ENCODE measurements at regions not wholly inside any gene's neighbourhood (a gene's known extent, or its start where the extent isn't known, plus 50 kb on each side); places are given as distances from the start of the nearest gene placed in this dataset.

GRCh38 chr2:217244815-217245214 is 385.0 kb upstream of the TNP1 start:
- Histone ChIP-seq H3K36me3 (ENCODE audit: insufficient read depth, low read length) (no peaks in the 10 kb centered on the region), H3K27me3 (ENCODE audit: control insufficient read depth in 1 of 2, insufficient read depth in 2 of 2, low read length in 2 of 2) (no peaks in the 10 kb centered on the region), H3K4me3 (ENCODE audit: low read depth in 1 of 2, low read length in 2 of 2) (no peak overlapping the region), H3K9ac (ENCODE audit: low read length) (no peak overlapping the region), H3K9me3 (ENCODE audit: low read length) (no peaks in the 10 kb centered on the region), H3K27ac (ENCODE audit: low read depth, low read length) (no peak overlapping the region), H3K4me1 (ENCODE audit: insufficient read depth, low read length) (peaks cover 30% of the 10 kb centered on the region)

DNA sequence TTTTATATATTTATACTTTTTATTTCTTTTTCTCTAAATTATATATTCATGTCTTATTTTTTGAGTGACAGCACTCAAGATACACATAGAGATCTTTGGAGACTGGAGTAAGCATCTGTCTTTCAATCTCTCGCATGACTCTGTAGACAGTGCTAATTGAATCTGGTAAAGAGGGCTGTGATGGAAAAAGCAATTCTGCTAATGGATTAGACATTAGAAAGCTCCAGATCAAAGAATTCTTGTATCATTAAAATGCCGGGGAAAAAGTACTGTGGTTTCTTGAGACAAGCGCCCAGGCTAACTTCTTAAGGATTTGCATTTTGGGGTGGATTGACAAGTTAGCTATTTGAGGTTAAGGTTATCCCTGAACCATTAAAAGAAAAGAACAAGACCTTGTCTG is 383.1 kb upstream of the TNP1 start:
- H3K4me1 ChIP-seq (ENCODE audit: insufficient read depth, low read length) = peaks cover 12% of the 10 kb centered on the region
- no peak overlapping the region for H3K4me3 ChIP-seq (ENCODE audit: low read depth in 1 of 2, low read length in 2 of 2)
- no peak overlapping the region for H3K27ac ChIP-seq (ENCODE audit: low read depth, low read length)
- H3K36me3 ChIP-seq (ENCODE audit: insufficient read depth, low read length) = no peaks in the 10 kb centered on the region
- no peak overlapping the region for H3K9ac ChIP-seq (ENCODE audit: low read length)
- H3K27me3 ChIP-seq (ENCODE audit: control insufficient read depth in 1 of 2, insufficient read depth in 2 of 2, low read length in 2 of 2) = no peaks in the 10 kb centered on the region
- no peaks in the 10 kb centered on the region for H3K9me3 ChIP-seq (ENCODE audit: low read length)

DNA sequence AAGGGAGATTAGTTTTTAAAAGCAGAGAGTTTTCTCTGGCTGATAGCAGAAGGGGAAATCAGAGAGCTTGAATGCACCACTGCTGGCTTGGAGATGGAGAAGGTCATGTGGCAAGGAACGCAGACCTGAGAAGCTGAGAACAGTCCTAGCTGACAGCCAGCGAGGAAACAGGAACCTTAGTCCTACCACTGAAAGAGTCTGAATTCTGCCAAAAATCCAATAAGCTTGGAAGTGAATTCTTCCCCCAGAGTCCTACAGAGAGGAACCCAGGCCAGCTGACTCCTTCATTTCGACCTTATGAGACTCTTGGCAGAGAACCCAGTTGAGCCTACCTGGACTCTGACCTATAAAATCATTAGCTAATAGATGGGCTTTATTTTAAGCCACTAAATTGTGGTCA is 371.9 kb upstream of the TNP1 start:
- Histone ChIP-seq H3K27me3 (ENCODE audit: control insufficient read depth in 1 of 2, insufficient read depth in 2 of 2, low read length in 2 of 2) (no peaks in the 10 kb centered on the region), H3K36me3 (ENCODE audit: insufficient read depth, low read length) (no peaks in the 10 kb centered on the region), H3K4me1 (ENCODE audit: insufficient read depth, low read length) (no peaks in the 10 kb centered on the region), H3K9me3 (ENCODE audit: low read length) (no peaks in the 10 kb centered on the region), H3K9ac (ENCODE audit: low read length) (no peak overlapping the region), H3K4me3 (ENCODE audit: low read depth in 1 of 2, low read length in 2 of 2) (no peak overlapping the region), H3K27ac (ENCODE audit: low read depth, low read length) (no peak overlapping the region)

GRCh38 chr2:217231212-217231611 is 371.3 kb upstream of the TNP1 start:
- Histone ChIP-seq H3K27me3 (ENCODE audit: control insufficient read depth in 1 of 2, insufficient read depth in 2 of 2, low read length in 2 of 2) (no peaks in the 10 kb centered on the region), H3K9ac (ENCODE audit: low read length) (no peak overlapping the region), H3K4me3 (ENCODE audit: low read depth in 1 of 2, low read length in 2 of 2) (no peak overlapping the region), H3K27ac (ENCODE audit: low read depth, low read length) (no peak overlapping the region), H3K4me1 (ENCODE audit: insufficient read depth, low read length) (no peaks in the 10 kb centered on the region), H3K9me3 (ENCODE audit: low read length) (no peaks in the 10 kb centered on the region), H3K36me3 (ENCODE audit: insufficient read depth, low read length) (no peaks in the 10 kb centered on the region)

DNA sequence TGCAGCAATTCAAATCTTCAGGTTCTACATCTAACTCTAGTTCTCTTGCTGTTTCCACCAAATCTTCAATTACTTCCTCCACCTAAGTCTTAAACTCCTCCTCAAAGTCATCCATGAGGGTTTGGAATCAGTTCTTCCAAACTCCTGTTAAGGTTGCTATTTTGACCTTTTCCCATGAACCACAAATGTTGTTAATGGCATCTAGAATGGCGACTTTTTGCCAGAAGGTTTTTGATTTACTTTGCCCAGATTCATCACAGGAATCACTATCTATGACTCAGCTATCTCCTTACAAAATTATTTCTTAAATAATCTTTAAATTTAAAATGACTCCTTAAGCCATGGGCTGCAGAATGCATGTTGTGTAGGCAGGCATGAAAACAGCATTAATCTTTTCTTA is 368.9 kb upstream of the TNP1 start:
- no peak overlapping the region for H3K27ac ChIP-seq (ENCODE audit: low read depth, low read length)
- H3K4me3 ChIP-seq (ENCODE audit: low read depth in 1 of 2, low read length in 2 of 2) = no peak overlapping the region
- H3K9me3 ChIP-seq (ENCODE audit: low read length) = no peaks in the 10 kb centered on the region
- H3K27me3 ChIP-seq (ENCODE audit: control insufficient read depth in 1 of 2, insufficient read depth in 2 of 2, low read length in 2 of 2) = no peaks in the 10 kb centered on the region
- H3K9ac ChIP-seq (ENCODE audit: low read length) = no peak overlapping the region
- H3K36me3 ChIP-seq (ENCODE audit: insufficient read depth, low read length) = no peaks in the 10 kb centered on the region
- no peaks in the 10 kb centered on the region for H3K4me1 ChIP-seq (ENCODE audit: insufficient read depth, low read length)

DNA sequence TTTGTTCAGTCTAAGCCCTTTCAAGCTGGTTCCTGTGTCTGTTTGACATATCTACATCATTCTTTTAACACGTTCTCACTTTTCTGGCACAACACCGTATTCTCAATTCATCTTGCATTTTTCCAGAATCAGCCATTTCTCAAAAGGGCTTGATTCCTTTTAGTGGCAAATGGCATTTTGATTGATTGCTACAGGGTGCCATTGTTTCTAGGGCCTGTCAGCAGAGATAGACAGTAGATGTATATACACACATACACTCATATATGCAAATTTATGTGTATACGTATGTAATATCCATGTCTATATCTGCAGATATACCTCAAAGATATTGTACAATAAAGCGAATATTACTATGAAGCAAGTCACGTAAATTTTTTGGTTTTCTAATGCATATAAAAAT is 367.9 kb upstream of the TNP1 start:
- H3K36me3 ChIP-seq (ENCODE audit: insufficient read depth, low read length) = no peaks in the 10 kb centered on the region
- H3K27ac ChIP-seq (ENCODE audit: low read depth, low read length) = no peak overlapping the region
- no peaks in the 10 kb centered on the region for H3K9me3 ChIP-seq (ENCODE audit: low read length)
- H3K4me3 ChIP-seq (ENCODE audit: low read depth in 1 of 2, low read length in 2 of 2) = no peak overlapping the region
- no peaks in the 10 kb centered on the region for H3K27me3 ChIP-seq (ENCODE audit: control insufficient read depth in 1 of 2, insufficient read depth in 2 of 2, low read length in 2 of 2)
- no peaks in the 10 kb centered on the region for H3K4me1 ChIP-seq (ENCODE audit: insufficient read depth, low read length)
- H3K9ac ChIP-seq (ENCODE audit: low read length) = no peak overlapping the region

GRCh38 chr2:217225596-217225995 is 365.7 kb upstream of the TNP1 start:
- Histone ChIP-seq H3K4me3 (ENCODE audit: low read depth in 1 of 2, low read length in 2 of 2) (no peak overlapping the region), H3K27ac (ENCODE audit: low read depth, low read length) (no peak overlapping the region), H3K9me3 (ENCODE audit: low read length) (no peaks in the 10 kb centered on the region), H3K4me1 (ENCODE audit: insufficient read depth, low read length) (no peaks in the 10 kb centered on the region), H3K9ac (ENCODE audit: low read length) (no peak overlapping the region), H3K36me3 (ENCODE audit: insufficient read depth, low read length) (no peaks in the 10 kb centered on the region), H3K27me3 (ENCODE audit: control insufficient read depth in 1 of 2, insufficient read depth in 2 of 2, low read length in 2 of 2) (no peaks in the 10 kb centered on the region)

DNA sequence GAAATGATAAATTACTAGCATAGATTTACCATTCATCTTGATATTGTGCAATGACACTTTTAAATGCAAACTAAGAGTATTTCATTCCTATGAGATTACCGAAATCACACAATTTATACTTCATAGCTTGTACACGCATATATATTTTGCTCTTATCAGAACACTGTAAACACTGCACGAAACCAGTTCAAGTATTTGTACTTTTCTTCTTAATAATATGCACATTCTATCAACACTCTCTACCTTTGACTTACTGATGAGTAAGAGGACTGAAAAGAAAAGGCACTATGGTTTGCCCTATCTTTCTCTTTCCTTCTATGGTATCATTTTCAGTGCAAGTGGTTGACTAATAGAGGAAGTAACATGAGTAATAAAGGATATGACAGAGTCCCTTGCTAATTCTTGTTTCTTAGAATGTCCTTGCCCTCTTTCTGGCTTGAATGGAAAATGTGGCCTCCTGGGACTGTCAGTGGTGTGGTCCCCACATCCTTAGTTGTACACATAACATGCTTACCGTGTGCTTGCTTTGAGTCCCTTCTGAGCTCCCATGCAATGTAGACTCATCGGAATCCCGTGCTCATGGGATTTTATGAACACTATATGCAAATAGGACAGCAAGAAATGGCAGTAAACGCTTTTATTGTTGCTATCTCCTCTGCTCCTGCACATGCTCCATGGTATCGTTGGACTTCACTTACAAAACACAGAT is 363.5 kb upstream of the TNP1 start:
- no peaks in the 10 kb centered on the region for H3K9me3 ChIP-seq (ENCODE audit: low read length)
- no peak overlapping the region for H3K27ac ChIP-seq (ENCODE audit: low read depth, low read length)
- no peaks in the 10 kb centered on the region for H3K4me1 ChIP-seq (ENCODE audit: insufficient read depth, low read length)
- H3K36me3 ChIP-seq (ENCODE audit: insufficient read depth, low read length) = no peaks in the 10 kb centered on the region
- no peak overlapping the region for H3K9ac ChIP-seq (ENCODE audit: low read length)
- no peaks in the 10 kb centered on the region for H3K27me3 ChIP-seq (ENCODE audit: control insufficient read depth in 1 of 2, insufficient read depth in 2 of 2, low read length in 2 of 2)
- H3K4me3 ChIP-seq (ENCODE audit: low read depth in 1 of 2, low read length in 2 of 2) = no peak overlapping the region

GRCh38 chr2:217222309-217222910 is 362.5 kb upstream of the TNP1 start:
- Histone ChIP-seq H3K4me1 (ENCODE audit: insufficient read depth, low read length) (no peaks in the 10 kb centered on the region), H3K27me3 (ENCODE audit: control insufficient read depth in 1 of 2, insufficient read depth in 2 of 2, low read length in 2 of 2) (no peaks in the 10 kb centered on the region)

GRCh38 chr2:217220228-217221013 is 360.6 kb upstream of the TNP1 start:
- Histone ChIP-seq H3K27ac (ENCODE audit: low read depth, low read length) (no peak overlapping the region), H3K9ac (ENCODE audit: low read length) (no peak overlapping the region), H3K36me3 (ENCODE audit: insufficient read depth, low read length) (no peaks in the 10 kb centered on the region), H3K4me3 (ENCODE audit: low read depth in 1 of 2, low read length in 2 of 2) (no peak overlapping the region), H3K4me1 (ENCODE audit: insufficient read depth, low read length) (no peaks in the 10 kb centered on the region), H3K9me3 (ENCODE audit: low read length) (no peaks in the 10 kb centered on the region), H3K27me3 (ENCODE audit: control insufficient read depth in 1 of 2, insufficient read depth in 2 of 2, low read length in 2 of 2) (no peaks in the 10 kb centered on the region)

More at GRCh38 chr2:217222309-217222910, 362.5 kb upstream of the TNP1 start:
- H3K9me3 ChIP-seq (ENCODE audit: low read length) = no peaks in the 10 kb centered on the region
- no peak overlapping the region for H3K4me3 ChIP-seq (ENCODE audit: low read depth in 1 of 2, low read length in 2 of 2)
- H3K36me3 ChIP-seq (ENCODE audit: insufficient read depth, low read length) = no peaks in the 10 kb centered on the region
- H3K9ac ChIP-seq (ENCODE audit: low read length) = no peak overlapping the region
- H3K27ac ChIP-seq (ENCODE audit: low read depth, low read length) = no peak overlapping the region

- H3K36me3 ChIP-seq (ENCODE audit: insufficient read depth, low read length) = no peaks in the 10 kb centered on the region
- no peaks in the 10 kb centered on the region for H3K27me3 ChIP-seq (ENCODE audit: control insufficient read depth in 1 of 2, insufficient read depth in 2 of 2, low read length in 2 of 2)
- H3K27ac ChIP-seq (ENCODE audit: low read depth, low read length) = no peak overlapping the region
Observed at GRCh38 chr2:217219164-217219520, 359.3 kb upstream of the TNP1 start.

More at GRCh38 chr2:217219164-217219520, 359.3 kb upstream of the TNP1 start:
- Histone ChIP-seq H3K9ac (ENCODE audit: low read length) (no peak overlapping the region), H3K4me3 (ENCODE audit: low read depth in 1 of 2, low read length in 2 of 2) (no peak overlapping the region), H3K4me1 (ENCODE audit: insufficient read depth, low read length) (no peaks in the 10 kb centered on the region), H3K9me3 (ENCODE audit: low read length) (no peaks in the 10 kb centered on the region)

All from muscle layer of colon (tissue), 2 donors.